ENCODE measurements at regions not wholly inside any gene's neighbourhood (a gene's known extent, or its start where the extent isn't known, plus 50 kb on each side); places are given as distances from the start of the nearest gene placed in this dataset.

DNA sequence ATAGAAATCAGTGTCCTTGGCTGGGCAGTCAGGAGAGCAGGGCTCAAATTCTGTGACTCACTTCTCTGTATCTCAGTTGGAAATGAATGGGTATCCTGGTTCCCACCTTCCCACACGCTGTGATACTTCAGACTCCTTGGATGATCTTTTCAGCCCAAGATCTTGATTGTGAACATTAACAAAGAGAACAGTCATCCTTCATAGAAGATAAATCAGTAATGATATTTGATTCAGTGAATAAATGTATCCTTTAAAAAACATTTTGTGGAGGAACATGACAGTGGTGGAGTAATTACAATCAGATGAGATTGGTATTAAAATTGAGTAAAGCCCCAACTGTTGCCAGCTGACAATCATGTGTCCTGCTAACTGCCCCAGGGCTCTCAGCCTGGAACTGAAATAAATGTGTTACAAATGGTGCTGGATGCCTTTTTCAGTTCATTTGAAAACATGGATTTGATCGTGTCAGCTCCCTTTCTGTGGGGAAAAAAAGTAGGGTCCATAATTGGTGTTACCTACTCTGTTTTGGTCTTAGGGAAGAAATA, 72.9 kb upstream of the OR5AN1 start:
- POLR2A ChIA-PET, result no interaction called here
- no peaks in the 10 kb centered on the region for H3K9me1 ChIP-seq (replicated peaks; ENCODE audit: control insufficient read depth, extremely low read depth, insufficient read depth, low read length)
- H3K9ac ChIP-seq (replicated peaks; ENCODE audit: extremely low read depth, insufficient read depth, low read length), result no peak overlapping the region
- DNase-seq (ENCODE audit: low read depth, low spot score) (no peak), FAIRE-seq (no peak)
- no peak overlapping the region for H2AFZ ChIP-seq (ENCODE audit: low read depth, low read length)
- H4K20me1 ChIP-seq (replicated peaks; ENCODE audit: control insufficient read depth, extremely low read depth, insufficient read depth, low read length), result no peaks in the 10 kb centered on the region
- no peak overlapping the region for H3K27ac ChIP-seq (ENCODE audit: insufficient read depth, low read depth, low read length)
- H3K79me2 ChIP-seq (ENCODE audit: control insufficient read depth, insufficient read depth, low read length), result no peaks in the 10 kb centered on the region
- no peak overlapping the region for H3K4me2 ChIP-seq (ENCODE audit: insufficient read depth, low read length)
- H3K36me3 ChIP-seq (ENCODE audit: control insufficient read depth in 2 of 2, extremely low read depth in 1 of 2, insufficient read depth in 2 of 2, low read length in 2 of 2), result no peaks in the 10 kb centered on the region
- BruUV-seq (replicated peaks), result no TSS peak
- no peaks in the 10 kb centered on the region for H3K9me3 ChIP-seq (replicated peaks; ENCODE audit: control insufficient read depth, insufficient read depth, low read length)
- H3K27me3 ChIP-seq (ENCODE audit: control insufficient read depth in 2 of 2, insufficient read depth in 2 of 2, low read length in 2 of 2), result no peaks in the 10 kb centered on the region
- CTCF ChIA-PET, result interaction anchor here (0.7 to 2.3 kb wide), 3 partner anchors 16 to 114 kb away, joined by 3 to 12 read pairs (median 3); partner anchors contain the start of gene DTX4
- intact Hi-C loops (cut with micrococcal nuclease), result no loop called here
- TF ChIP-seq EZH2 (IDR thresholded peaks at IDR 0.05; ENCODE audit: borderline replicate concordance, low read depth, low read length, severe bottlenecking) (no peak), FOS (IDR thresholded peaks at IDR 0.05; ENCODE audit: borderline replicate concordance, insufficient read depth, low read length) (no peak), POLR2A (IDR thresholded peaks at IDR 0.05; ENCODE audit: low read depth, low read length) (no peak)
- TF ChIP-seq, protein P1, sequence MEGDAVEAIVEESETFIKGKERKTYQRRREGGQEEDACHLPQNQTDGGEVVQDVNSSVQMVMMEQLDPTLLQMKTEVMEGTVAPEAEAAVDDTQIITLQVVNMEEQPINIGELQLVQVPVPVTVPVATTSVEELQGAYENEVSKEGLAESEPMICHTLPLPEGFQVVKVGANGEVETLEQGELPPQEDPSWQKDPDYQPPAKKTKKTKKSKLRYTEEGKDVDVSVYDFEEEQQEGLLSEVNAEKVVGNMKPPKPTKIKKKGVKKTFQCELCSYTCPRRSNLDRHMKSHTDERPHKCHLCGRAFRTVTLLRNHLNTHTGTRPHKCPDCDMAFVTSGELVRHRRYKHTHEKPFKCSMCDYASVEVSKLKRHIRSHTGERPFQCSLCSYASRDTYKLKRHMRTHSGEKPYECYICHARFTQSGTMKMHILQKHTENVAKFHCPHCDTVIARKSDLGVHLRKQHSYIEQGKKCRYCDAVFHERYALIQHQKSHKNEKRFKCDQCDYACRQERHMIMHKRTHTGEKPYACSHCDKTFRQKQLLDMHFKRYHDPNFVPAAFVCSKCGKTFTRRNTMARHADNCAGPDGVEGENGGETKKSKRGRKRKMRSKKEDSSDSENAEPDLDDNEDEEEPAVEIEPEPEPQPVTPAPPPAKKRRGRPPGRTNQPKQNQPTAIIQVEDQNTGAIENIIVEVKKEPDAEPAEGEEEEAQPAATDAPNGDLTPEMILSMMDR (IDR thresholded peaks at IDR 0.05; ENCODE audit: extremely low read depth in 1 of 2, insufficient read depth in 1 of 2, low read depth in 1 of 2, low read length in 2 of 2), result no peak
- TF ChIP-seq, protein P2, sequence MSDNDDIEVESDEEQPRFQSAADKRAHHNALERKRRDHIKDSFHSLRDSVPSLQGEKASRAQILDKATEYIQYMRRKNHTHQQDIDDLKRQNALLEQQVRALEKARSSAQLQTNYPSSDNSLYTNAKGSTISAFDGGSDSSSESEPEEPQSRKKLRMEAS (IDR thresholded peaks at IDR 0.05; ENCODE audit: insufficient read depth, insufficient read length), result no peak
- H3K4me1 ChIP-seq (ENCODE audit: control insufficient read depth, extremely low read depth, insufficient read depth, low read length), result no peaks in the 10 kb centered on the region
- dilution Hi-C loops (cut with MboI; ENCODE audit: extremely low pct_ligation_motif_present, low sequenced_read_pairs), result no loop called here
- no peak overlapping the region for H3K4me3 ChIP-seq (replicated peaks in 1 of 3; ENCODE audit: insufficient read depth in 1 of 3, low read depth in 1 of 3, low read length in 3 of 3)

DNA sequence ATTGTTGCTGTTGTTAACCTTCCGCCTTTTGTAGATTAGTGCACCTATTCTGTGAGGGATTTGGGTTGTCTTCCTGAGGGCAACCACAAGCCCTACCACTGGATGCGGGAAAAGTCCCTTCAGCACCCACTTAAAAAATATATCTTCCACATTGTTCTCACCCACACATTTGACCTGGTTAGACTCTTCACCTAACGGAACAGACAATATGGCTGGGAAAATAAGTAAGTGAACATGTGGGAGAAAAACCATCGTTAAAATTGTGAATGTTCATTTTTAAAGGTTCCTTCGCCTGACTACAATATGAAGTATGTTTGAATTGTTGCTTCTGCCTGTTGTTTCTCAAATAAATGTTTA, 72.0 kb upstream of the MPEG1 start:
- POLR2A ChIA-PET, result no interaction called here
- CTCF ChIA-PET, result interaction anchor here (0.7 to 2.3 kb wide), 2 partner anchors 104 to 113 kb away, joined by 3 to 12 read pairs; partner anchors contain the start of gene DTX4
- intact Hi-C loops (cut with micrococcal nuclease), result no loop called here

More for the DNA sequence above, 72.0 kb upstream of the MPEG1 start:
- Histone ChIP-seq H4K20me1 (replicated peaks; ENCODE audit: control insufficient read depth, extremely low read depth, insufficient read depth, low read length) (no peaks in the 10 kb centered on the region), H3K36me3 (ENCODE audit: control insufficient read depth in 2 of 2, extremely low read depth in 1 of 2, insufficient read depth in 2 of 2, low read length in 2 of 2) (no peaks in the 10 kb centered on the region), H3K4me3 (replicated peaks in 1 of 3; ENCODE audit: insufficient read depth in 1 of 3, low read depth in 1 of 3, low read length in 3 of 3) (no peak overlapping the region), H3K27me3 (ENCODE audit: control insufficient read depth in 2 of 2, insufficient read depth in 2 of 2, low read length in 2 of 2) (no peaks in the 10 kb centered on the region), H3K9me1 (replicated peaks; ENCODE audit: control insufficient read depth, extremely low read depth, insufficient read depth, low read length) (no peaks in the 10 kb centered on the region), H3K9ac (replicated peaks; ENCODE audit: extremely low read depth, insufficient read depth, low read length) (no peak overlapping the region), H3K27ac (ENCODE audit: insufficient read depth, low read depth, low read length) (no peak overlapping the region), H3K9me3 (replicated peaks; ENCODE audit: control insufficient read depth, insufficient read depth, low read length) (no peaks in the 10 kb centered on the region), H3K79me2 (ENCODE audit: control insufficient read depth, insufficient read depth, low read length) (no peaks in the 10 kb centered on the region), H3K4me1 (ENCODE audit: control insufficient read depth, extremely low read depth, insufficient read depth, low read length) (no peaks in the 10 kb centered on the region), H2AFZ (ENCODE audit: low read depth, low read length) (no peak overlapping the region), H3K4me2 (ENCODE audit: insufficient read depth, low read length) (no peak overlapping the region)
- no TSS peak for BruUV-seq (replicated peaks)
- DNase-seq (ENCODE audit: low read depth, low spot score), result no peak
- dilution Hi-C loops (cut with MboI; ENCODE audit: extremely low pct_ligation_motif_present, low sequenced_read_pairs), result no loop called here
- TF ChIP-seq, protein P2 (IDR thresholded peaks at IDR 0.05; ENCODE audit: insufficient read depth, insufficient read length), result no peak
- no peak for TF ChIP-seq JUN (IDR thresholded peaks at IDR 0.05; ENCODE audit: borderline replicate concordance, insufficient read depth, insufficient read length, low read depth)
- TF ChIP-seq FOS (IDR thresholded peaks at IDR 0.05; ENCODE audit: borderline replicate concordance, insufficient read depth, low read length), result no peak
- TF ChIP-seq EZH2 (IDR thresholded peaks at IDR 0.05; ENCODE audit: borderline replicate concordance, low read depth, low read length, severe bottlenecking), result no peak
- no peak for TF ChIP-seq POLR2AphosphoS5 (IDR thresholded peaks at IDR 0.05; ENCODE audit: insufficient read depth, low read depth, low read length)
- TF ChIP-seq POLR2A (IDR thresholded peaks at IDR 0.05; ENCODE audit: low read depth, low read length), result no peak
- TF ChIP-seq MYC (IDR thresholded peaks at IDR 0.05; ENCODE audit: low read depth, low read length), result no peak
- FAIRE-seq, result no peak

Measured in endothelial cell of umbilical vein (primary cell).